ENCODE measurements at regions not wholly inside any gene's neighbourhood (a gene's known extent, or its start where the extent isn't known, plus 50 kb on each side); places are given as distances from the start of the nearest gene placed in this dataset.

DNA sequence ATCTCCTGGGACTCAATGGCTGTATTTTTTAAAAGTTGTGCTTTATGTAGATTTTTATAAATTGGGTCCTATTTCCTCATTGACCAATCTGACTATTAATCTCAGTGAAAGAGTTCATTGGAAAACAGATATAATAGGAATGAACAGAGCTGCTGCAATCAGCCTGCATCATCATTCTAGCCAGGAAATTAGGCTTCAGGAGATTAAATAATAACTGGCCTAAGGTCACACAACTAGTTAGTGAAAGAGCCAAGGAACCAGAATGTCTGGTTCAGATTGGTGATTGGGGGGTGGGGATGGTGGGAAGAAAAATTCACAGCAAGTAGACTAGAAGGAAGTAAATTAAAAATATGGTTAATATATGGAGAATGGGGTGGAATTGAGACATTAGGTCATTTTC, 180.9 kb upstream of the ROPN1 start:
- no peak for DNase-seq
- Histone ChIP-seq H3K4me1 (ENCODE audit: control insufficient read depth, insufficient read depth, low read length, poor library complexity, severe bottlenecking) (no peaks in the 10 kb centered on the region), H3K36me3 (ENCODE audit: control insufficient read depth, insufficient read depth, low read length) (no peaks in the 10 kb centered on the region), H3K9me3 (ENCODE audit: control insufficient read depth, low read length) (no peaks in the 10 kb centered on the region), H3K27ac (ENCODE audit: insufficient read depth, low read length, poor library complexity, severe bottlenecking) (no peak overlapping the region), H3K4me3 (ENCODE audit: insufficient read depth, low read depth, low read length, poor library complexity, severe bottlenecking) (no peak overlapping the region), H3K27me3 (replicated peaks; ENCODE audit: control insufficient read depth, insufficient read depth, low read length, poor library complexity, severe bottlenecking) (no peaks in the 10 kb centered on the region)

DNA sequence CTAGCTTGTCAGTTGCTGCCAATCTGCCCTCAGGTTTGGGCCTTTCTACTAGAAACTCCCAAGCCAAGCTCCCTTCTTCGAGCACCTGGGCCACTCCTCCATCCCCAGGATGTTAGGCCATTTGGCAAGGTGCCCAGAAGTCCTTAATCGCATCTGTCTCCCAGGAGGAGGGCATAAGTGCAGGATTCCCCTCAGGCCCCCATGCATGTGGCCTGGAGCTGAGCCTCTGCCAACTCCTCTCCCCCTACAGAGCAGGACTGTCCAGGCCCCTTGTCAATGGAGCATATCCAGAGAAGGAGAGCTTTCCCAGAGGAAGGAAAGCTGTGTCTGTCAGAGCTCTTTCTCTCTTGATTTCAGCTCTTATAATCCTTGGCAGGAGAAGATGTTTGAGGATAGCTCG, 182.6 kb upstream of the ROPN1 start:
- DNase-seq = no peak

DNA sequence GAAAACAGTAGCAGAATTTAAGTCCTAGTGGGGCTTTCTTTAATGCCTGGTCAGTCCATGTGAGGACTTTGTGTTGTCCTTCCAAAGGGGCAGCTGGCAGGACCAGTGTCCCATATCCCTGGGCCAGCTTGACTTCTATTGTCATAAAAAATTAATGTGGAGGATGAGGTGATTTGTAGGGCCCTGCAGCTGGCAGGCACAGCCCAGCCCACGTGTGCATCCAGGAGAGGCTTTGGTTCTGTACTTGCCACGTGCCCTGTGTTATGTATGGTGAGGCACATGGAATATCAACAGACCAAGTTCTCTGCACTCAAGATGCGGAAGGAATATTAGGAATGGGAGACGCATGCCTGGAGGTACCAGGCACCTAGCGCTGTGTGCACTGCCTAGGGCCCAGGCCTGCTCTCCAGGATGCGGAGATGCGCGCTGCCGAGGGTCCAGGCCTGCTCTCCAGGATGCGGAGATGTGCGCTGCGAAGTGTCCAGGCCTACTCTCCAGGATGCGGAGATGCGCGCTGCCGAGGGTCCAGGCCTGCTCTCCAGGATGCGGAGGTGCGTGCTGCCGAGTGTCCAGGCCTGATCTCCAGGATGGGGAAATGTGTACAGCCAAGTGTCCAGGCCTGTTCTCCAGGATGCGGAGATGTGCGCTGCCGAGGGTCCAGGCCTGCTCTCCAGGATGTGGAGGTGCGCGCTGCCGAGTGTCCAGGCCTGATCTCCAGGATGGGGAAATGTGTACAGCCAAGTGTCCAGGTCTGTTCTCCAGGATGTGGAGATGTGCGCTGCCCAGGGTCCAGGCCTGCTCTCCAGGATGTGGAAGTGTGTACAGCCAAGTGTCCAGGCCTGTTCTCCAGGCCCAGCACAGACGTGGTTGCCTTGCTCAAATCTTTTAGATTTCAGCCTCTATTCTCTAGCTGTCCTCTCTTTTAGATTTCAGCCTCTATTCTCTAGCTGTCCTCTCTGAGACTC, 183.3 kb upstream of the ROPN1 start:
- H3K36me3 ChIP-seq (ENCODE audit: control insufficient read depth, insufficient read depth, low read length) = no peaks in the 10 kb centered on the region
- no peaks in the 10 kb centered on the region for H3K9me3 ChIP-seq (ENCODE audit: control insufficient read depth, low read length)
- H3K4me1 ChIP-seq (ENCODE audit: control insufficient read depth, insufficient read depth, low read length, poor library complexity, severe bottlenecking) = no peaks in the 10 kb centered on the region
- no peak overlapping the region for H3K4me3 ChIP-seq (ENCODE audit: insufficient read depth, low read depth, low read length, poor library complexity, severe bottlenecking)
- no peak for DNase-seq
- H3K27ac ChIP-seq (ENCODE audit: insufficient read depth, low read length, poor library complexity, severe bottlenecking) = no peak overlapping the region
- H3K27me3 ChIP-seq (replicated peaks; ENCODE audit: control insufficient read depth, insufficient read depth, low read length, poor library complexity, severe bottlenecking) = no peaks in the 10 kb centered on the region

More for the DNA sequence above, 182.6 kb upstream of the ROPN1 start:
- Histone ChIP-seq H3K4me3 (ENCODE audit: insufficient read depth, low read depth, low read length, poor library complexity, severe bottlenecking) (no peak overlapping the region), H3K36me3 (ENCODE audit: control insufficient read depth, insufficient read depth, low read length) (no peaks in the 10 kb centered on the region), H3K4me1 (ENCODE audit: control insufficient read depth, insufficient read depth, low read length, poor library complexity, severe bottlenecking) (no peaks in the 10 kb centered on the region), H3K27me3 (replicated peaks; ENCODE audit: control insufficient read depth, insufficient read depth, low read length, poor library complexity, severe bottlenecking) (no peaks in the 10 kb centered on the region), H3K9me3 (ENCODE audit: control insufficient read depth, low read length) (no peaks in the 10 kb centered on the region), H3K27ac (ENCODE audit: insufficient read depth, low read length, poor library complexity, severe bottlenecking) (no peak overlapping the region)

DNA sequence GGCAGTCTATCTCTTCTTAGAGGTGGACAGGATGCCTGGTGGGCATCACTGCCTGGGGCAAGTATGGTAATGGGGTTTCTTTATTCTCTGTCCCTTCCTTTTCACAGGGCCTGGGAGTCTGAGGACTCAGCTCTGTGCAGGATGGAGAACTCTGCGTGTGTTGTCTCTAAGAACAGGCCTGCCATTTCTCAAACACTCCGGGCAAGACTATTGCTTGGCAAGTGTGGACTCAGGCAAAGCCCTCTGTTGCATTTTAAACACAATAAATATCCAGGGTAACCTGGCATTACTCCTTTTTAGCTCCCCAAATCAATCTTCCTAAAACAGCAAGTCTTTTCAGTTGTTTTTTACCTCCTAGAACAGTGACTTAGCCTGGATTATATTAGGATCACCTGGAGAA, 185.1 kb upstream of the ROPN1 start:
- no peaks in the 10 kb centered on the region for H3K27me3 ChIP-seq (replicated peaks; ENCODE audit: control insufficient read depth, insufficient read depth, low read length, poor library complexity, severe bottlenecking)
- H3K27ac ChIP-seq (ENCODE audit: insufficient read depth, low read length, poor library complexity, severe bottlenecking) = no peak overlapping the region
- H3K4me1 ChIP-seq (ENCODE audit: control insufficient read depth, insufficient read depth, low read length, poor library complexity, severe bottlenecking) = no peaks in the 10 kb centered on the region
- H3K36me3 ChIP-seq (ENCODE audit: control insufficient read depth, insufficient read depth, low read length) = no peaks in the 10 kb centered on the region
- no peak overlapping the region for H3K4me3 ChIP-seq (ENCODE audit: insufficient read depth, low read depth, low read length, poor library complexity, severe bottlenecking)
- no peaks in the 10 kb centered on the region for H3K9me3 ChIP-seq (ENCODE audit: control insufficient read depth, low read length)
- no peak for DNase-seq

DNA sequence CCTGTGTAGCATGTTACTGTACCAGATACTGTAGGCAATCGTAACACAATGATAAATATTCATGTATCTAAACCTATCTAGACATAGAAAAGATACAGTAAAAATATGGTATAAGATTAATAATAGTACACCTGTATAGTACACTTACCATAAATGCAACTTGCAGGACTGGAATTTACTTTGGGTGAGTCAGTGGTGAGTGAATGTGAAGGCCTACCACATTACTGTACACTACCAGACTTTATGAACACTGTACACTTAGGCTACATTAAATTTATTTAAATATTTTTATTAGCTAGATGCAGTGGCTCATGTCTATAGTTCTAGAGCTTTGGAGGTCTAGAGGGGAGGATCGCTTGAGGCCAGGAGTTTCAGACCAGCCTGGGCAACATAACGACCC, 186.6 kb upstream of the ROPN1 start:
- no peaks in the 10 kb centered on the region for H3K36me3 ChIP-seq (ENCODE audit: control insufficient read depth, insufficient read depth, low read length)
- no peaks in the 10 kb centered on the region for H3K4me1 ChIP-seq (ENCODE audit: control insufficient read depth, insufficient read depth, low read length, poor library complexity, severe bottlenecking)
- no peak overlapping the region for H3K4me3 ChIP-seq (ENCODE audit: insufficient read depth, low read depth, low read length, poor library complexity, severe bottlenecking)
- no peaks in the 10 kb centered on the region for H3K9me3 ChIP-seq (ENCODE audit: control insufficient read depth, low read length)
- no peak for DNase-seq
- H3K27me3 ChIP-seq (replicated peaks; ENCODE audit: control insufficient read depth, insufficient read depth, low read length, poor library complexity, severe bottlenecking) = no peaks in the 10 kb centered on the region
- no peak overlapping the region for H3K27ac ChIP-seq (ENCODE audit: insufficient read depth, low read length, poor library complexity, severe bottlenecking)

DNA sequence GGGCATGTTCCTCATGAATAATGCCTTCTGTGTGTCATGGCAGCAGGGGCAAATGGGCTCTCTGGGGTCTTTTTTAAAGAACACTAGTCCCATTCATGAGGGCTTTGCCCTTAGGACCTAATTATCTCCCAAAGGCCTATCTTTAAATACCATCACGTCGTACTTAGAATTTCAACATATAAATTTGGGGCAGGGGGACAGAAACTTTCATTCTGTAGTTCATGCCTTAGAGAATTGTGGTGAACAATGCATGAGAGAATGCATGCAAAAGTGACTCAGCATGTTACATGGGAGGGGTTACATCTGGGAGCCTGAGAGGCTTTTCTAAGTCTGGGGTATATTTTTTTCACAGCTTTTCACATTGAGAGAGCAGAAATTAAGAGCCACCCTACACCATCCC, 208.5 kb upstream of the ROPN1 start:
- H3K27me3 ChIP-seq (replicated peaks; ENCODE audit: control insufficient read depth, insufficient read depth, low read length, poor library complexity, severe bottlenecking) = no peaks in the 10 kb centered on the region
- no peak overlapping the region for H3K4me3 ChIP-seq (ENCODE audit: insufficient read depth, low read depth, low read length, poor library complexity, severe bottlenecking)
- no peaks in the 10 kb centered on the region for H3K9me3 ChIP-seq (ENCODE audit: control insufficient read depth, low read length)
- no peaks in the 10 kb centered on the region for H3K36me3 ChIP-seq (ENCODE audit: control insufficient read depth, insufficient read depth, low read length)
- no peak overlapping the region for H3K27ac ChIP-seq (ENCODE audit: insufficient read depth, low read length, poor library complexity, severe bottlenecking)
- no peak for DNase-seq
- H3K4me1 ChIP-seq (ENCODE audit: control insufficient read depth, insufficient read depth, low read length, poor library complexity, severe bottlenecking) = no peaks in the 10 kb centered on the region

DNA sequence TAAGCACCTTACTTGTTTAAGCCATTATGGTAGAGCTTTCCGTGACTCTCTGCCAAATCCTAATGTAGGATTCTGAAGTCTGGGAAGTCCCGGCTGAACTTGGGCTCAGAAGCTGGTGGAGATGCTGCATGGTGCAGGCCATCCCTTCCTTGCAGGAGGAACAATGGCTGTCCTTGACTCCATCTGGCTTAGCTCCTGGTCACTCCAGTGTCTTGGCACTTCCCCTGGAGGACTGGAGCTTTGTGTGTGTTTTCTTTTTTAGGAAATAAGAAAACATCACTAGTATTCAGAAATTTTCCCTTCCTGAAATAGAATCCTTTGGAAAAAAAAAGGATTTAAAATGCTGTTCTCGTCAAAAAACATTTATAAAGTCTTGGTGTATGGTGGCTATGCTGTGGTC, 209.3 kb upstream of the ROPN1 start:
- H3K27me3 ChIP-seq (replicated peaks; ENCODE audit: control insufficient read depth, insufficient read depth, low read length, poor library complexity, severe bottlenecking) = no peaks in the 10 kb centered on the region
- no peaks in the 10 kb centered on the region for H3K9me3 ChIP-seq (ENCODE audit: control insufficient read depth, low read length)
- no peaks in the 10 kb centered on the region for H3K4me1 ChIP-seq (ENCODE audit: control insufficient read depth, insufficient read depth, low read length, poor library complexity, severe bottlenecking)
- no peak for DNase-seq
- H3K36me3 ChIP-seq (ENCODE audit: control insufficient read depth, insufficient read depth, low read length) = no peaks in the 10 kb centered on the region
- no peak overlapping the region for H3K27ac ChIP-seq (ENCODE audit: insufficient read depth, low read length, poor library complexity, severe bottlenecking)
- no peak overlapping the region for H3K4me3 ChIP-seq (ENCODE audit: insufficient read depth, low read depth, low read length, poor library complexity, severe bottlenecking)

DNA sequence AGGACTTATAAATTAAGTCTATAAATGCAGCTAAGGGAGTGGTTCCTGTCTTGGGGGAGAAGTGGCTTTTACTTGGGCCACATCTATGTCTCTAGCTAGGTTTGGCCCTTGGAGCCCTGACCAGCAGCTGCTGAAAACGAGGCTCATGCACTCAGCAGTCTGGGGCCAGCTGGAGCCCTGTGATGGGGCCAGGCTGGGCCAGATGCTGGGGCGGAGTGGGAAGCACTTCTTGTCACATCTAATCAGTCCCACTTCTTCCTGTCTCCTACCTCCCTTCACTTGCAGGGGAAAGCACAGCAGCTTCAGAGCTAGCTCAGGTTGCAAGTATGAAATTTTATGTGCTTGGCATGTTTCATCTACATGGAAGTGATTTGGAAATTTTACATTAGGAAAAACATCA, 209.9 kb upstream of the ROPN1 start:
- Histone ChIP-seq H3K27ac (ENCODE audit: insufficient read depth, low read length, poor library complexity, severe bottlenecking) (no peak overlapping the region), H3K9me3 (ENCODE audit: control insufficient read depth, low read length) (no peaks in the 10 kb centered on the region), H3K27me3 (replicated peaks; ENCODE audit: control insufficient read depth, insufficient read depth, low read length, poor library complexity, severe bottlenecking) (no peaks in the 10 kb centered on the region), H3K4me3 (ENCODE audit: insufficient read depth, low read depth, low read length, poor library complexity, severe bottlenecking) (no peak overlapping the region), H3K36me3 (ENCODE audit: control insufficient read depth, insufficient read depth, low read length) (no peaks in the 10 kb centered on the region), H3K4me1 (ENCODE audit: control insufficient read depth, insufficient read depth, low read length, poor library complexity, severe bottlenecking) (no peaks in the 10 kb centered on the region)
- no peak for DNase-seq

DNA sequence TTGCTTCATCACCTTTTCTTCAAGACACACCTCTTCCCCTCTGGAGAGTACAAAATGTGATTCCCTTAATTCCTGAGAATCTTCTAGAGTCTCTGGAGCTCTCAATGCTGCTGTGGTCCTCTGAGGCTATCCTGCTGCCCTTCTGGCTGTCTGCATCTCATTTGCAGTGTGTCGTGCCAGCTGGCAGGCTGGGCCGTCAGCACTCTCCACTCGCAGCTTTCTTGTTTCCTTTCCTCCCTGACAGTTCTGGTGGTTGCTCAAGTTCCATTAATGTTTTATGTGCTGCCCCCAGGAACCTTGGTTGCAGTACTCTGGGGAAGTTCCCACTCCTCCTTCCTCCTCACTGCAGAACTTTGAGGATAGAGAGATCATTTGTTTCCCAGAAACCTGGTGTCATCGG, 210.8 kb upstream of the ROPN1 start:
- Histone ChIP-seq H3K27ac (ENCODE audit: insufficient read depth, low read length, poor library complexity, severe bottlenecking) (no peak overlapping the region), H3K27me3 (replicated peaks; ENCODE audit: control insufficient read depth, insufficient read depth, low read length, poor library complexity, severe bottlenecking) (no peaks in the 10 kb centered on the region), H3K4me1 (ENCODE audit: control insufficient read depth, insufficient read depth, low read length, poor library complexity, severe bottlenecking) (no peaks in the 10 kb centered on the region), H3K9me3 (ENCODE audit: control insufficient read depth, low read length) (no peaks in the 10 kb centered on the region), H3K4me3 (ENCODE audit: insufficient read depth, low read depth, low read length, poor library complexity, severe bottlenecking) (no peak overlapping the region), H3K36me3 (ENCODE audit: control insufficient read depth, insufficient read depth, low read length) (no peaks in the 10 kb centered on the region)
- no peak for DNase-seq

DNA sequence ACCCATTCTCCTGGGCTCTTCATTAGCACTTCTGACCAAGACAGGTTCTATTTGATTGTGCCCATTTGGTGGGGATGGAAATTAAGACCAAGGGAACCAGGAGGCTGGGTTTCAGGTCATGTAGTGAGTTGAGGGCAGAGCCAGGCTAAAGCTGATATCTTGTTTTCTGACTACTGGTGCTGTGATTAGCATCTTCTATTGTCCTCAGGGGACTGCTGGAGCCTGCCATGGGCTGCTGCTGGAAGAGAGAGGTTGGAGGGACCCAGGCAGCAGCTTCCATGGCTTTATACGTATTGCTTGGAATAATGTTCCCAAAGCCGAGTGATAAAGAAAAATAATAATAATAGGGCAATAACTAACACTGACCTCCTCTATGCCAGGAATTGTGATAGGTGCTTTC, 211.4 kb upstream of the ROPN1 start:
- no peaks in the 10 kb centered on the region for H3K9me3 ChIP-seq (ENCODE audit: control insufficient read depth, low read length)
- H3K4me1 ChIP-seq (ENCODE audit: control insufficient read depth, insufficient read depth, low read length, poor library complexity, severe bottlenecking) = no peaks in the 10 kb centered on the region
- H3K4me3 ChIP-seq (ENCODE audit: insufficient read depth, low read depth, low read length, poor library complexity, severe bottlenecking) = no peak overlapping the region
- no peaks in the 10 kb centered on the region for H3K27me3 ChIP-seq (replicated peaks; ENCODE audit: control insufficient read depth, insufficient read depth, low read length, poor library complexity, severe bottlenecking)
- no peak overlapping the region for H3K27ac ChIP-seq (ENCODE audit: insufficient read depth, low read length, poor library complexity, severe bottlenecking)
- DNase-seq = no peak
- no peaks in the 10 kb centered on the region for H3K36me3 ChIP-seq (ENCODE audit: control insufficient read depth, insufficient read depth, low read length)

Measured in effector memory CD4-positive, alpha-beta T cell (primary cell).